Epidermal melanocyte (primary cell): ENCODE measurements at regions not wholly inside any gene's neighbourhood (a gene's known extent, or its start where the extent isn't known, plus 50 kb on each side); places are given as distances from the start of the nearest gene placed in this dataset.
"Not testable (repeated sequence)": the region's sequence is repeated elsewhere in the genome, so short reads cannot be mapped to it uniquely, and the experiment has no call there.

Experiments used
- DNase-seq: peaks from one replicate; pipeline ENCODE4 v3.0.0; 2011; ENCODE audit warnings: low spot score; ENCODE audit not compliant: insufficient read length

DNA sequence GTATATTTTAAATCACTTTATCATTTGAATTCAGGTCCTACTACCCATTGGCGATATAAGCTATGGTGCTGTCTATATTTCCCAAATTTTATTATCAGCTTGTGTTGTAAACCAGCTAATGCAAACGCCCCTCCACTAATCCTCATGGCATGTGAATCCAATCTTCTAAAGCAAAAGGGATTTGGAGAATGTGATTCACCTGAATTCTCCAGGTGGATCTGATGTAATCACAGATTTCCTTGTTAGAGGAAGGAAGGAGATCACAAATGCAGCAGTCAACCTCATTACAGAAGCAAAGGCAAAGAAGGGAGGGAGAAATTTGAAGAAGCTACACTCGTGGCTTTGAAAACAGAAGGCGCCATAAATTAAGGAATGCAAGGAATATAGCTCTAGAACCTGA is 431.1 kb upstream of the CDH19 start:
- DNase-seq: no peak

- no peak for DNase-seq
Measured at GRCh38 chr18:67023059-67023458, 419.2 kb upstream of the CDH19 start.

GRCh38 chr18:67010919-67011318 is 407.0 kb upstream of the CDH19 start:
- no peak for DNase-seq

DNA sequence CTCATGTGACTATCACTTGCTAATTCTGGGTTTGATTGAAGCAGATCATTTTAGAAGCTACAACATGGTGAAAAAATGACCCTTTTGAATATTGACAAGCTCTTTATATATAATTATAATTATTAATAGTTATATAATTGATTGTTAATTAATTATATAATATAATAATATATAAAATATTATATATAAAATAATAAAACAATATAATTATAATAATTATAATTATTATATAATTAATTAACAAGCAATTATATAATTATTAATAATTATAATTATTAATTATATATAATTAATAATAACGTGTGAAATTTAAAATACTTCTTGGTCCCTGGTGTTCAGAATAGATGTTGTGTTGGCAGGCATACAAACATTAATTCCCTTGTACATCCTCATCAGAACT is 404.1 kb upstream of the CDH19 start:
- no peak for DNase-seq

GRCh38 chr18:67007085-67007484 is 403.2 kb upstream of the CDH19 start:
- DNase-seq: no peak

DNA sequence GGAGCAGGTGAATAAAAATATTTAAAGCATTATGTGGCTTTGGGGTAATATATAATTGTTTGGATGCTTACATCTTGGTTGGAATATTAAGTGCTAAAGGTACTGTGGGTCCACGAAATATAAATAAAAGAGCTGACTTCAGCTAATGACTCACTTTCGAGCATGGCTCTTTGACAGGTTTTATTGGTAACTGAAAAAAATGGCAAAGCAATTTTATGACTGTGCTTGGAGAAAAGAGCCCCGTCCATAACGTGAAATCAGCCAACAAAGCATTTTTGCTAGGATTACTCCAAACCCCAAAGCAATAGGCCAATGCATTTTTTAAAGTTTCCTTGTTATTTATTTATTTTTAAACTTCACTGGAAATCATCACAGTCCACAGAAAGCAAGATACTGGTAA is 397.2 kb upstream of the CDH19 start:
- DNase-seq: no peak

DNA sequence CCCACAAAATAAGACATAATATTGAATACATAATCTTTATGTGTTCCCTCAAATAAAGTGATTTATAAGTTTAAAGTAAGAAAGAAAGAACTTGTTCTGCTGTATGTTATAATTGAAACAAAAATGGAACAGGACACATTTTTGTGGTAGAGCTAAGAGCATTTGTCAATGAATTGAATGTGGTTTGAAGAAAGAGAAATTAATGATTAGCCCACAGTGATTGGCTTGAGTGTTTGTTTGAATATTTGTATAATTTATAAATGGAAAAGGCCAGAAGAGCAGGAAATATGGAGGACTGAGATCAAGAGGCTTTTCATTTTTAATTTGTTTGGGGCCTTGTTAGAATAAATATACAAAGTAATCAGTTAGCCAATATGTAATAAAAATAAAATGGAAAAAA is 395.1 kb upstream of the CDH19 start:
- DNase-seq: no peak

DNA sequence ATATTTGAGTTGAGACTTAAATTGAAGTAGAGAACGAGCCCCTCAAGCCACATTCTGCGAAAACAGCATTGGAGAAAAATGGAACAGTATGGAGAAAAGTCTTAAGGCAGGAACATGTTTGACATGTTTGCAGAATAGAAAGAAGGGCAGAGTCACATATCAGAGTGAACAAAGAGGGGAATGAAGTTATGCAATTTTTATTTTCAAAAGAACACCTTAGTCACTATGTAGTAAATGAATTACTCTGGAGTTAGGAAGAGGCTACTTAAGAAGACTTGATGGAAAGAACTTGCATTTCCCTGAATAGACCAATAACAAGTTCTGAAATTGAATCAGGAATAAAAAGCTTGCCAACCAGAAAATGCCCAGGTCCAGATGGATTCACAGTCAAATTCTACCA is 391.4 kb upstream of the CDH19 start:
- no peak for DNase-seq

GRCh38 chr18:66994790-66995189 is 390.9 kb upstream of the CDH19 start:
- DNase-seq: no peak

DNA sequence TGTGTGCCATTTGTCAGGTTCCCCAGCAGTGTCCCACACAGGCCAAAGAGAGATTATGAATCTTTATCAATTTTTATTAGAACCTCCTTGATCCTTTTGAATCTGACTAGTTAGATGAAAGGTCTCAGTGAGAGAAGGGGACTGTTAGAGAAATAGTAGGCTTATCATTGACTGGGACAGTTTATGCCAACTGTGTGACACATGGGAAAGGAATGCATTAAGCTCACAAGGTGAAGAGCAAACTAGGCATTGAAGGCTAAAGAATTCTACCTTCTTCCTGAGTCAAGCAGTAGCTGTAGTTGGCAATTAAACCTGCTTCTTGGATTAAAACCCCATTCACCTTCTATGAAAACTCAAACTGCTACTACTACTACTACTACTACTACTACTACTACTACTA is 389.6 kb upstream of the CDH19 start:
- DNase-seq: no peak

GRCh38 chr18:66990909-66991308 is 387.0 kb upstream of the CDH19 start:
- no peak for DNase-seq

DNA sequence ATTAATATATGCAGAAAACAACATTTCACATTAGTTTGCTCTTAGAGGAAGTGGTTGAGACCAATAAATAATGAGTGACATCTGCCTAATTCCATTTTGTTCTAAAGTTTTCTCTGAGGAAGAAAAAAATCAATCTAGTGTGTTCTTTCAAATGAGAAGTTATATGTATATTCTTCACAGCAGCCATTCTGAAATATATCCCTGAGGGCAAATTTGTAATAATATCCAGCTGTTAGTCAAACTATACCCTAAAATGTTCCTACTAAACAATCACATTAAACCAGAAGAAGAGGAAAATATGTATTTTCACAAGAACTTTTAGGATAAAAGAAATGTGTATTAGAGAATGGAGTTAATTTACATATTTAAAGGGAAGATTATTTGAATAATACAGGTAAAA is 375.1 kb upstream of the CDH19 start:
- DNase-seq: no peak

DNA sequence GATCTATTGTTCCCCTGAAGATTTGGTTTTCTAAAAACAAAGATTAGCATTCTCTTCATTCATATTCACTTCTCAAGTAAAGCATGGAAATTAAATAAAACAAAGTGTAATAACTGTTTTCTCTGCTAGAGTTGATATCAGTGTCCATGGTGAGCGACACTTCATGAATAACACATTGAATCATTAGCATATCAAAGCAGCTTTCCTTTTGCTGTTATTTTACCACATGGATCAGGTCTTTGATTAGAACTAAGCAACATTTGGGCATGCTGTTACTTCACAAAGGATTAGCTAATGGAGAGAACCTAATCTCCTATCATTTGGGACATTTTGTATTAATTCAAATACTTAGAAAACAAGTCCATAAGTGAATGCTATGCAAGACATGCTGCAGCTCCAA is 368.8 kb upstream of the CDH19 start:
- DNase-seq: no peak

DNA sequence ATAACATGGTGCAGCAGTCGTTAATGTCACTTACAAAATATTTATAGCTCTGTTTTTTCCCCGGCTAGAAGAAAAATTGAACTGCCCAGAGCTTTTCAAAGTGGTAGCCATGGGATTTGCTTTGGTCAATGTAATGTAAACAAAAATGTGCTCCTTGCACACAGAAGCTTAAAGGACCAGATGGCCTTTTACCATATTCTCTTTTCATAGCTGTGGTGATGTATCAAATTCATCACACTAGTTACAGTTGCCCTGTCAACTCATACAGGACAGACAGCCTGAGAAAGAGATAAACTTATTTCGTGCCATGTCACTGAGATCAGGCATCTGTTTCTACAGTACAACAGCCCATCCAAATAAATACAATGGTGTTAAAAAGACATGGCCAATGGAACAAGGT is 368.1 kb upstream of the CDH19 start:
- no peak for DNase-seq

DNA sequence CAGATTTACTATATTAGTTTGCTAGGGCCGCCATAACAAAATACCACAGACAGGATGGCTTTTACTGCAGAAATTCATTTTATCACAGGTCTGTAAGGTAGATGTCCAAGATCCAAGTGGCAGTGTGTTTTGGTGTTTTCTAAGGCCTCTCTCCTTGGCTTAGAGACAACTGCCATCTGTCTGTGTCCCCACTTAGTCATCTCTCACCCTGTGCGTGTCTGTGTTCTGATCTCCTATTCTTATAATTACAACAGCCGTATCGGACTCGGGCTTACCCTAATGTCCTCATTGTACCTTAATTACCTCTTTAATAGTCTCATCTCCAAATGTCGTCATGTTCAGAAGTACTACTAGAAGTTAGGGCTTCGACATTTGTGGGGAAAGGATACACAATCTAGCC is 362.3 kb upstream of the CDH19 start:
- no peak for DNase-seq

DNA sequence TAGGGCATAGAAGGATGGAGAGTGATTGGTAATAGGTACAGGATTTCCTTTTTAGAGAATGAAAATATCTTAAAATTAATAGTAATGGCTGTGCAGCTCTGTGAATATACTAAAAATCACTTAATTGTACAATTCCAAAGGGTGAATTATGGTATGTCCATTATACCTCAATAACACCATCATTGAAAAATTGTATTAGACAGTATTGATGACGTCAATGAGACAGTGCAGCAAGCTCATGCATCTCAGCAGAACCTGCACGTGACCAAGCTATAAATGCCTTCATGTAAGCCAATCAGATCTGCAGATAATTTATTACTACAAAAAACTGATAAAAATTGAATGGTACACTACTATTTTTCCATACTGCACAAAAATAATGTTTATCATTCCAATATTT is 354.4 kb upstream of the CDH19 start:
- no peak for DNase-seq

- DNase-seq: no peak
Measured at GRCh38 chr18:66951750-66952149, 347.9 kb upstream of the CDH19 start.

- DNase-seq: no peak
Measured at GRCh38 chr18:66949419-66949818, 345.5 kb upstream of the CDH19 start.

DNA sequence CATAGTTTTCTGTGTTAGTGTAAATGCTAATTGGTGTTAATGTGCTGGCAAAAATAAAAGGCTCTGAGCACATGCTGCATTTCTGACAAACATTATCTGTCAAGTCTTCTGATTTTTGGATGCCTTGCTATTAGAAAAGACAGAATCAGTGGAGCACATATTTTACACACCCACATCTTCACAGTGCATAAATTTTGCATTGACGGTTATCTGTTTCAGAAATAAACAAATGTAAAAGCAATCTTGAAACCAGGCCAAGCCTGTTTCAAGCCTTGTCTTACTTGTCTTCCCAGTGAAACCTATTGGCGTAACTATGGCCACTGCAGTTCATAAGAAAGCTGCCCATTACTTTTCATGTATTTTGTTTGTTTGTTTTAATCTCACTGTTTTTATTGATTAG is 333.7 kb upstream of the CDH19 start:
- no peak for DNase-seq

DNA sequence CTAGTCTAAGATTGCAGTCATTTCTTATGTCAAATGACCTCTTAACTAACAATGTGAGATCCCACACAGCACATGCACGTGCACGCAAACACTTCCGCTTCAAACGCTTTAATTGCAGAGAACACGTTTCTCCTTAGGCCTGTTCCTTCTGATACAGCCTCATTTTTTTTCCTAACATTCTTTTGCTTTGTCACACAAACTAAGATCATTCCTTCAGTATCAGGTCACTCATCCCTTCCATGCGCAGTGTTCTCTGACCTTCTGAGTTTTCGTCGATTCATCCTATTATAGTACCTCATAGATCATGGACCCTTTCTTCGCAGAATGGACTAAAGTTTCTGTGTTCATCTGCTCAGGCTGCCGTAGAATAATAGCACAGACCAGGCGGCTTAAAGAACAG is 327.1 kb upstream of the CDH19 start:
- no peak for DNase-seq

DNA sequence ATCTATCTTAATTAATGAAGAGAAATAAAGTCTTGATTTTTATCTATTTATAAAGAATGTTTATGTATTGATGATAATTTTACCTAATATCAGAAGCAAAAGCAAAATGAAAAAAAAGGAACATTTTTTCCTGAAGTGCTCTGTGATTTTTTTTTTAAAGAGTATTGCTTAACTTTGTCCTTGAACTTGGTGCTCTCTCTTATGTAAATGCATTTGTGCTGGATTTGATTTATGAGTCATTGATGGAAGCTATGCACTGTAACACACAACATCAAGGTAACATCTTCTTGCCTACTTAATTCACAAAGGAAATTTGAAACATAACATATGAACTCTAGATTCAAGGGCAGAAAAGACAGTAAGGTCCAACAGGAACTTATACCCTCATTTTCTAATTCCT is 312.9 kb upstream of the CDH19 start:
- DNase-seq: no peak

- DNase-seq: no peak
Measured at GRCh38 chr18:66900837-66901236, 296.9 kb upstream of the CDH19 start.

DNA sequence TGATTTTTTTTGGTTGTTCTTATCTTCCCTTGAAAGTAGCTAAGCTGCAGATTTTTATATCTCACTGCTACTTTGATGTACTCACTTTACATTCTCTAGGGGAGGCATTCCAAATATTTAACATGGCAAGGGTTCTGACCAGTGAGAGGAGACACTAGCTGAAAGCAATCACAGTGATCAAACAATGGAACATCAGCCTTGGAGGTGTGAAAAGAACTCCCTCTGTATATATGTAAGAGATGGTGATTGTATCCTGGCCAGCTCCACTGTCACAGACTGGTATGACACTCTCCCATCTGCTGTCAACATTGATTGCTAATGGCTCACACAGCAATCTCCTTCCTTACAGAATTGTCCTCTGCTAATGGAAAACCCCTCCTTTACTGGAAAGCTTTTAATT is 291.7 kb upstream of the CDH19 start:
- no peak for DNase-seq

- DNase-seq: no peak
Measured at GRCh38 chr18:66894851-66895250, 291.0 kb upstream of the CDH19 start.

- DNase-seq: not testable (repeated sequence)
Measured at GRCh38 chr18:66892388-66892787, 288.5 kb upstream of the CDH19 start.
